Astrocyte (in vitro differentiated cells and primary cell): ENCODE measurements at regions not wholly inside any gene's neighbourhood (a gene's known extent, or its start where the extent isn't known, plus 50 kb on each side); places are given as distances from the start of the nearest gene placed in this dataset.

Experiments
- EZH2 ChIP-seq: IDR thresholded peaks from 2 replicates; pipeline ENCODE4 v1.6.1; 2012; ENCODE audit warnings: mild to moderate bottlenecking, low read length, inconsistent platforms; ENCODE audit not compliant: insufficient read depth
- TF ChIP-seq, protein P1 (sequence below): IDR thresholded peaks from 2 replicates; pipeline ENCODE4 v1.5.1; 2011; ENCODE audit warnings: low read depth, mild to moderate bottlenecking, inconsistent platforms, low read length, moderate library complexity; ENCODE audit not compliant: insufficient read depth

DNA sequence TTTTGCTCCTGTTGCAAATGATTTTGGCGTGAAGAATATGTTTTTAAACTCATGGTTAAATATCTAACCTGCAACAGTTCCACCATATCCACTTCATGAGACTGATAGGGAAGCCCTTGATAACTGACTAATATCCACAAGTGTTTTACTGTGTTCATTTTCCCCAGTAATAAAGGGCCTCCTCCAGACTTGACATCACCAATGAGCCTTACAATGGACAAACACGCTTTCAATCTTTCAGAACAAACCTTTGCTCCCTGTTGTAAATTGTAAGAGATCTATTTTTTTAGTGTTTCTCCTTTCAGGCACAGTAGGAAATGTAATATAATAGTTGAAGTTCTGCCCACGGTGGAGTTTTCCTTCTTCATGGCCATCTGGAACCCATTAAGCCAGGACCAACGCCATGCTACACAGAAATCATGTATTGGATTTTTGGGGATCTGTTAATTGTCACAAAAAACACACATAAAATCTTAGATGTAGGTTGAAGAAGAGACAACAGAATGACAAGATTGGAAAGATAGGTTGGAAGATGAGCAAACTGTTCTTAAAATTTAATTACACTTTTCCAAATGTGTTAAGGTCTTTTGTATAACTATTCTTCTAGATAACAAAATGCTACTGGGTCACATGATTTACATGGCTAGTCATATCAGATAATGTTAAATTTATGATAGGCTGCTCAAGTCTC is 1030.1 kb downstream of the FSTL5 start:
- TF ChIP-seq, protein P1, sequence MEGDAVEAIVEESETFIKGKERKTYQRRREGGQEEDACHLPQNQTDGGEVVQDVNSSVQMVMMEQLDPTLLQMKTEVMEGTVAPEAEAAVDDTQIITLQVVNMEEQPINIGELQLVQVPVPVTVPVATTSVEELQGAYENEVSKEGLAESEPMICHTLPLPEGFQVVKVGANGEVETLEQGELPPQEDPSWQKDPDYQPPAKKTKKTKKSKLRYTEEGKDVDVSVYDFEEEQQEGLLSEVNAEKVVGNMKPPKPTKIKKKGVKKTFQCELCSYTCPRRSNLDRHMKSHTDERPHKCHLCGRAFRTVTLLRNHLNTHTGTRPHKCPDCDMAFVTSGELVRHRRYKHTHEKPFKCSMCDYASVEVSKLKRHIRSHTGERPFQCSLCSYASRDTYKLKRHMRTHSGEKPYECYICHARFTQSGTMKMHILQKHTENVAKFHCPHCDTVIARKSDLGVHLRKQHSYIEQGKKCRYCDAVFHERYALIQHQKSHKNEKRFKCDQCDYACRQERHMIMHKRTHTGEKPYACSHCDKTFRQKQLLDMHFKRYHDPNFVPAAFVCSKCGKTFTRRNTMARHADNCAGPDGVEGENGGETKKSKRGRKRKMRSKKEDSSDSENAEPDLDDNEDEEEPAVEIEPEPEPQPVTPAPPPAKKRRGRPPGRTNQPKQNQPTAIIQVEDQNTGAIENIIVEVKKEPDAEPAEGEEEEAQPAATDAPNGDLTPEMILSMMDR, result no peak
- TF ChIP-seq EZH2, result no peak
